Activated CD4-positive, alpha-beta T cell treated with anti-CD3 and anti-CD28 coated beads for 36 hours (primary cell): ENCODE measurements at regions not wholly inside any gene's neighbourhood (a gene's known extent, or its start where the extent isn't known, plus 50 kb on each side); places are given as distances from the start of the nearest gene placed in this dataset.

Experiments
- ATAC-seq: fragments of 200-7000 bp; cut with Tn5 transposase; one replicate; pipeline ENCODE4 v1.10.0; 2021; ENCODE audit warnings: mild to moderate bottlenecking, moderate library complexity
- CTCF ChIA-PET: fragments of 350-600 bp; sonication (Branson Sonifier 250); formaldehyde crosslinking; loops from one replicate; lab custom pipeline; 2021; ENCODE audit warnings: antibody characterized with exemption; lab: Charles Lee
- POLR2A ChIA-PET: fragments of 350-600 bp; sonication (Branson Sonifier 250); formaldehyde crosslinking; loops from one replicate; lab custom pipeline; 2021; ENCODE audit warnings: antibody characterized with exemption, inconsistent platforms; lab: Charles Lee
- DNase-seq: peaks from one replicate; pipeline ENCODE4 v3.0.0-alpha.2; 2020
- H3K27ac Mint-ChIP-seq: one replicate; pipeline ENCODE4 v1.8.0; 2021; ENCODE audit warnings: mixed read lengths
- H3K27me3 Mint-ChIP-seq: one replicate; pipeline ENCODE4 v1.8.0; 2021; ENCODE audit warnings: mixed read lengths
- H3K36me3 Mint-ChIP-seq: one replicate; pipeline ENCODE4 v1.8.0; 2021; ENCODE audit warnings: low read depth, mixed read lengths
- H3K4me1 Mint-ChIP-seq: one replicate; pipeline ENCODE4 v1.8.0; 2021; ENCODE audit warnings: mixed read lengths
- H3K4me3 Mint-ChIP-seq: one replicate; pipeline ENCODE4 v1.8.0; 2021; ENCODE audit warnings: mild to moderate bottlenecking, moderate library complexity, mixed read lengths
- H3K9me3 Mint-ChIP-seq: one replicate; pipeline ENCODE4 v1.8.0; 2021; ENCODE audit warnings: low read depth, mixed read lengths
- intact Hi-C, 2 experiments: fragments of 100-400 bp; cut with DNase I in 1 of 2; cut with micrococcal nuclease in 1 of 2; formaldehyde crosslinking; loops; one replicate each; pipeline versions ENCODE4 v1.14.2 to v1.15.1; 2022 to 2024; cut with DNase I, micrococcal nuclease

GRCh38 chr5:10124287-10124686 lies 125.4 kb downstream of the ATPSCKMT start:
- intact Hi-C loops, result no loop called here
- ChIA-PET POLR2A (no interaction called here), CTCF (no interaction called here)
- Mint-ChIP-seq H3K9me3 (no peaks in the 10 kb centered on the region), H3K4me3 (no peak overlapping the region), H3K4me1 (no peaks in the 10 kb centered on the region), H3K27me3 (no peaks in the 10 kb centered on the region), H3K36me3 (no peaks in the 10 kb centered on the region), H3K27ac (no peak overlapping the region)
- DNase-seq (no peak), ATAC-seq (no peak)

GRCh38 chr5:10123254-10123989 lies 126.3 kb downstream of the ATPSCKMT start:
- intact Hi-C loops, result no loop called here
- Mint-ChIP-seq H3K4me1 (no peaks in the 10 kb centered on the region), H3K27me3 (no peaks in the 10 kb centered on the region), H3K36me3 (no peaks in the 10 kb centered on the region), H3K27ac (no peak overlapping the region), H3K9me3 (no peaks in the 10 kb centered on the region), H3K4me3 (no peak overlapping the region)
- POLR2A ChIA-PET, result no interaction called here
- CTCF ChIA-PET, result interaction anchor here (0.8 kb wide), 1 partner anchor 187 kb away, joined by 3 read pairs; no protein-coding TSS in a partner anchor
- DNase-seq (no peak), ATAC-seq (no peak)

- CTCF ChIA-PET, result no interaction called here
- Mint-ChIP-seq H3K27me3 (no peaks in the 10 kb centered on the region), H3K4me1 (no peaks in the 10 kb centered on the region), H3K36me3 (no peaks in the 10 kb centered on the region), H3K9me3 (no peaks in the 10 kb centered on the region), H3K4me3 (no peak overlapping the region), H3K27ac (no peak overlapping the region)
- POLR2A ChIA-PET, result no interaction called here
- no peak for DNase-seq
- no peak for ATAC-seq
- intact Hi-C loops, result no loop called here
These were observed 127.5 kb downstream of the ATPSCKMT start for GRCh38 chr5:10122076-10122726.

GRCh38 chr5:10120934-10121333 lies 128.8 kb downstream of the ATPSCKMT start:
- H3K27me3 Mint-ChIP-seq, result no peaks in the 10 kb centered on the region
- H3K27ac Mint-ChIP-seq, result no peak overlapping the region
- intact Hi-C loops, result no loop called here
- ChIA-PET POLR2A (no interaction called here), CTCF (no interaction called here)
- ATAC-seq, result no peak
- no peaks in the 10 kb centered on the region for H3K36me3 Mint-ChIP-seq
- H3K4me1 Mint-ChIP-seq, result no peaks in the 10 kb centered on the region
- no peak overlapping the region for H3K4me3 Mint-ChIP-seq
- H3K9me3 Mint-ChIP-seq, result no peaks in the 10 kb centered on the region
- no peak for DNase-seq

- ChIA-PET POLR2A (no interaction called here), CTCF (no interaction called here)
- Mint-ChIP-seq H3K4me3 (no peak overlapping the region), H3K36me3 (no peaks in the 10 kb centered on the region), H3K9me3 (no peaks in the 10 kb centered on the region), H3K27me3 (no peaks in the 10 kb centered on the region), H3K27ac (no peak overlapping the region), H3K4me1 (no peaks in the 10 kb centered on the region)
- intact Hi-C loops, result no loop called here
- no peak for DNase-seq
- no peak for ATAC-seq
These were observed 131.5 kb downstream of the ATPSCKMT start for GRCh38 chr5:10118150-10118549.

GRCh38 chr5:10116594-10116993 lies 133.1 kb downstream of the ATPSCKMT start:
- Mint-ChIP-seq H3K9me3 (no peaks in the 10 kb centered on the region), H3K27ac (no peak overlapping the region), H3K36me3 (no peaks in the 10 kb centered on the region), H3K4me3 (no peak overlapping the region), H3K4me1 (no peaks in the 10 kb centered on the region), H3K27me3 (no peaks in the 10 kb centered on the region)
- no peak for DNase-seq
- ChIA-PET CTCF (no interaction called here), POLR2A (no interaction called here)
- no peak for ATAC-seq
- intact Hi-C loops, result no loop called here

GRCh38 chr5:10115669-10116068 lies 134.0 kb downstream of the ATPSCKMT start:
- Mint-ChIP-seq H3K27ac (no peak overlapping the region), H3K9me3 (no peaks in the 10 kb centered on the region), H3K36me3 (no peaks in the 10 kb centered on the region), H3K4me1 (no peaks in the 10 kb centered on the region), H3K27me3 (peaks cover 2% of the 10 kb centered on the region), H3K4me3 (no peak overlapping the region)
- DNase-seq (no peak), ATAC-seq (no peak)
- intact Hi-C loops, result no loop called here
- ChIA-PET POLR2A (no interaction called here), CTCF (interaction anchor here (0.8 to 1.1 kb wide), 2 partner anchors 14 to 26 kb away, joined by 3 read pairs; no protein-coding TSS in a partner anchor)

- POLR2A ChIA-PET, result no interaction called here
- intact Hi-C loops, result no loop called here
- no peaks in the 10 kb centered on the region for H3K36me3 Mint-ChIP-seq
- ATAC-seq (no peak), DNase-seq (peak; percentile 22)
- H3K27ac Mint-ChIP-seq, result no peak overlapping the region
- H3K9me3 Mint-ChIP-seq, result no peaks in the 10 kb centered on the region
- CTCF ChIA-PET, result no interaction called here
- H3K4me1 Mint-ChIP-seq, result no peaks in the 10 kb centered on the region
- no peak overlapping the region for H3K4me3 Mint-ChIP-seq
- peaks cover 2% of the 10 kb centered on the region for H3K27me3 Mint-ChIP-seq
These were observed 138.1 kb downstream of the ATPSCKMT start for GRCh38 chr5:10111571-10111970.

- intact Hi-C loops, result no loop called here
- DNase-seq (no peak), ATAC-seq (no peak)
- H3K4me3 Mint-ChIP-seq, result no peak overlapping the region
- ChIA-PET POLR2A (no interaction called here), CTCF (no interaction called here)
- H3K27me3 Mint-ChIP-seq, result peaks cover 2% of the 10 kb centered on the region
- H3K4me1 Mint-ChIP-seq, result no peaks in the 10 kb centered on the region
- no peaks in the 10 kb centered on the region for H3K36me3 Mint-ChIP-seq
- no peak overlapping the region for H3K27ac Mint-ChIP-seq
- H3K9me3 Mint-ChIP-seq, result no peaks in the 10 kb centered on the region
These were observed 139.5 kb downstream of the ATPSCKMT start for GRCh38 chr5:10110228-10110627.

GRCh38 chr5:10109299-10109698 lies 140.4 kb downstream of the ATPSCKMT start:
- H3K9me3 Mint-ChIP-seq, result no peaks in the 10 kb centered on the region
- ChIA-PET POLR2A (no interaction called here), CTCF (no interaction called here)
- intact Hi-C loops, result no loop called here
- peaks cover 2% of the 10 kb centered on the region for H3K27me3 Mint-ChIP-seq
- no peaks in the 10 kb centered on the region for H3K4me1 Mint-ChIP-seq
- DNase-seq (no peak), ATAC-seq (no peak)
- no peak overlapping the region for H3K27ac Mint-ChIP-seq
- H3K36me3 Mint-ChIP-seq, result no peaks in the 10 kb centered on the region
- no peak overlapping the region for H3K4me3 Mint-ChIP-seq

- intact Hi-C loops, result no loop called here
- H3K27me3 Mint-ChIP-seq, result peaks cover 2% of the 10 kb centered on the region
- no peaks in the 10 kb centered on the region for H3K36me3 Mint-ChIP-seq
- ChIA-PET POLR2A (no interaction called here), CTCF (no interaction called here)
- no peak for DNase-seq
- no peaks in the 10 kb centered on the region for H3K9me3 Mint-ChIP-seq
- H3K4me3 Mint-ChIP-seq, result no peak overlapping the region
- H3K4me1 Mint-ChIP-seq, result no peaks in the 10 kb centered on the region
- no peak overlapping the region for H3K27ac Mint-ChIP-seq
- ATAC-seq, result no peak
These were observed 142.9 kb downstream of the ATPSCKMT start for GRCh38 chr5:10106806-10107205.

GRCh38 chr5:10106285-10106684 lies 143.4 kb downstream of the ATPSCKMT start:
- intact Hi-C loops, result no loop called here
- peaks cover 2% of the 10 kb centered on the region for H3K27me3 Mint-ChIP-seq
- no peak overlapping the region for H3K4me3 Mint-ChIP-seq
- no peak overlapping the region for H3K27ac Mint-ChIP-seq
- POLR2A ChIA-PET, result no interaction called here
- H3K36me3 Mint-ChIP-seq, result no peaks in the 10 kb centered on the region
- CTCF ChIA-PET, result no interaction called here
- H3K4me1 Mint-ChIP-seq, result no peaks in the 10 kb centered on the region
- ATAC-seq (no peak), DNase-seq (no peak)
- H3K9me3 Mint-ChIP-seq, result no peaks in the 10 kb centered on the region
